ENCODE measurements at regions not wholly inside any gene's neighbourhood (a gene's known extent, or its start where the extent isn't known, plus 50 kb on each side); places are given as distances from the start of the nearest gene placed in this dataset.

DNA sequence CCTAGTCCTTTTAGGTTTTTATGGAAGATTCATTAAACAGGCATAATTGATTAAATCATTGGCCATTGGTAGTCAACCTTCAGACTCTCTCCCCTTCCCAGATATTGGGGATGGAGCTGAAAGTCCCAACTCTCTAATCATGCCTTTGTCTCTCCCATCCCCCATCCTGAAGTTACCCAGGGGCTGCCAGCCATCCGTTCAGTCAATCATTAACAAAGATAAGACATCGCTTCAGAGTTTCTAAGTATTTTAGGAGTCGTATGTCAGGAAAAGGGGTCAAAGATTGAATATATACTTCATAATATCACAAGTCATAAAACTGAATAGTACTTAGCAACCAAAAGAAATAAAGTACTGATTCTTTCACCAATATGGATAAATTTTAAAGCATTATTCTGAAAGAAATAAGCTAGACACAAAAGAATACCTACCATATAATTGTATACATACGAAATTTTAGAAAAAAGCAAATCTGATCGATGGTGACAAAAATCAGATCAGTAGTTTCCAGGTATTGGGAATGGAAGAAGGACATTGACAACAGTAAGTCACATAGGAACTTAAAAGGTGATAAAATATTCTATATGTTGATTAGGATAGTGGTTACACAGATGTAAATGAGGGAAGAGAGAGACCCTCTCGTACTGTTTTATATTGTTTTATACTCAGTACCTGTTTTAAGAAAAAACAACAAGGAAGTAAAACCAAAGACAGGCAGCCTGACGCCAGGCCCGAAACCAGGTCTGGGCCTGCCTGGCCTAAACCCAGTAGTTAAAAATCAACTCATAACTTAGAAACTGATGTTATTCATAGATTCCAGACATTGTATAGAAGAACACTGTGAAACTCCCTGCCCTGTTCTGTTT lies 414.4 kb downstream of the DAD1 start (continued):
- TF ChIP-seq AKAP8 (CRISPR knock-in tag; IDR thresholded peaks at IDR 0.05) (no peak), ZNF780A (CRISPR knock-in tag; IDR thresholded peaks at IDR 0.05) (no peak), SKI (IDR thresholded peaks at IDR 0.05; ENCODE audit: partially characterized antibody) (no peak), HNF4A (CRISPR knock-in tag; IDR thresholded peaks at IDR 0.05) (0 out of 2 replicates have a peak, but pooled peaks have one; percentile 33), SP1 (IDR thresholded peaks at IDR 0.05) (no peak), SP1 (CRISPR knock-in tag; IDR thresholded peaks at IDR 0.05) (no peak), ZNF569 (CRISPR knock-in tag; IDR thresholded peaks at IDR 0.05; ENCODE audit: borderline replicate concordance) (no peak), ZFP1 (CRISPR knock-in tag; IDR thresholded peaks at IDR 0.05) (no peak), FLYWCH1 (CRISPR knock-in tag; IDR thresholded peaks at IDR 0.05) (no peak), FOSL1 (CRISPR knock-in tag; IDR thresholded peaks at IDR 0.05; ENCODE audit: borderline replicate concordance) (no peak), NFE2 (CRISPR knock-in tag; IDR thresholded peaks at IDR 0.05) (no peak), MAFG (CRISPR knock-in tag; IDR thresholded peaks at IDR 0.05) (no peak), ERF (CRISPR knock-in tag; IDR thresholded peaks at IDR 0.05) (no peak), KMT2B (CRISPR knock-in tag; IDR thresholded peaks at IDR 0.05) (no peak), MXD4 (CRISPR knock-in tag; IDR thresholded peaks at IDR 0.05) (no peak), ZBTB21 (CRISPR knock-in tag; IDR thresholded peaks at IDR 0.05) (no peak), ZNF782 (CRISPR knock-in tag; IDR thresholded peaks at IDR 0.05; ENCODE audit: borderline replicate concordance) (no peak)
- TF ChIP-seq, protein P1, sequence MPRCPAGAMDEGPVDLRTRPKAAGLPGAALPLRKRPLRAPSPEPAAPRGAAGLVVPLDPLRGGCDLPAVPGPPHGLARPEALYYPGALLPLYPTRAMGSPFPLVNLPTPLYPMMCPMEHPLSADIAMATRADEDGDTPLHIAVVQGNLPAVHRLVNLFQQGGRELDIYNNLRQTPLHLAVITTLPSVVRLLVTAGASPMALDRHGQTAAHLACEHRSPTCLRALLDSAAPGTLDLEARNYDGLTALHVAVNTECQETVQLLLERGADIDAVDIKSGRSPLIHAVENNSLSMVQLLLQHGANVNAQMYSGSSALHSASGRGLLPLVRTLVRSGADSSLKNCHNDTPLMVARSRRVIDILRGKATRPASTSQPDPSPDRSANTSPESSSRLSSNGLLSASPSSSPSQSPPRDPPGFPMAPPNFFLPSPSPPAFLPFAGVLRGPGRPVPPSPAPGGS (CRISPR knock-in tag; IDR thresholded peaks at IDR 0.05), result no peak
- TF ChIP-seq, protein P2, sequence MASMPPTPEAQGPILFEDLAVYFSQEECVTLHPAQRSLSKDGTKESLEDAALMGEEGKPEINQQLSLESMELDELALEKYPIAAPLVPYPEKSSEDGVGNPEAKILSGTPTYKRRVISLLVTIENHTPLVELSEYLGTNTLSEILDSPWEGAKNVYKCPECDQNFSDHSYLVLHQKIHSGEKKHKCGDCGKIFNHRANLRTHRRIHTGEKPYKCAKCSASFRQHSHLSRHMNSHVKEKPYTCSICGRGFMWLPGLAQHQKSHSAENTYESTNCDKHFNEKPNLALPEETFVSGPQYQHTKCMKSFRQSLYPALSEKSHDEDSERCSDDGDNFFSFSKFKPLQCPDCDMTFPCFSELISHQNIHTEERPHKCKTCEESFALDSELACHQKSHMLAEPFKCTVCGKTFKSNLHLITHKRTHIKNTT (CRISPR knock-in tag; IDR thresholded peaks at IDR 0.05), result no peak
- TF ChIP-seq, protein P3, sequence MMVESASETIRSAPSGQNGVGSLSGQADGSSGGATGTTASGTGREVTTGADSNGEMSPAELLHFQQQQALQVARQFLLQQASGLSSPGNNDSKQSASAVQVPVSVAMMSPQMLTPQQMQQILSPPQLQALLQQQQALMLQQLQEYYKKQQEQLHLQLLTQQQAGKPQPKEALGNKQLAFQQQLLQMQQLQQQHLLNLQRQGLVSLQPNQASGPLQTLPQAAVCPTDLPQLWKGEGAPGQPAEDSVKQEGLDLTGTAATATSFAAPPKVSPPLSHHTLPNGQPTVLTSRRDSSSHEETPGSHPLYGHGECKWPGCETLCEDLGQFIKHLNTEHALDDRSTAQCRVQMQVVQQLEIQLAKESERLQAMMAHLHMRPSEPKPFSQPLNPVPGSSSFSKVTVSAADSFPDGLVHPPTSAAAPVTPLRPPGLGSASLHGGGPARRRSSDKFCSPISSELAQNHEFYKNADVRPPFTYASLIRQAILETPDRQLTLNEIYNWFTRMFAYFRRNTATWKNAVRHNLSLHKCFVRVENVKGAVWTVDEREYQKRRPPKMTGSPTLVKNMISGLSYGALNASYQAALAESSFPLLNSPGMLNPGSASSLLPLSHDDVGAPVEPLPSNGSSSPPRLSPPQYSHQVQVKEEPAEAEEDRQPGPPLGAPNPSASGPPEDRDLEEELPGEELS (CRISPR knock-in tag; IDR thresholded peaks at IDR 0.05), result no peak
- TF ChIP-seq, protein P4, sequence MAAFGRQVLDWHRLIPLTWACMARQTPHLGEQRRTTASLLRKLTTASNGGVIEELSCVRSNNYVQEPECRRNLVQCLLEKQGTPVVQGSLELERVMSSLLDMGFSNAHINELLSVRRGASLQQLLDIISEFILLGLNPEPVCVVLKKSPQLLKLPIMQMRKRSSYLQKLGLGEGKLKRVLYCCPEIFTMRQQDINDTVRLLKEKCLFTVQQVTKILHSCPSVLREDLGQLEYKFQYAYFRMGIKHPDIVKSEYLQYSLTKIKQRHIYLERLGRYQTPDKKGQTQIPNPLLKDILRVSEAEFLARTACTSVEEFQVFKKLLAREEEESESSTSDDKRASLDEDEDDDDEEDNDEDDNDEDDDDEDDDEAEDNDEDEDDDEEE (CRISPR knock-in tag; IDR thresholded peaks at IDR 0.05), result no peak
- TF ChIP-seq, protein P5, sequence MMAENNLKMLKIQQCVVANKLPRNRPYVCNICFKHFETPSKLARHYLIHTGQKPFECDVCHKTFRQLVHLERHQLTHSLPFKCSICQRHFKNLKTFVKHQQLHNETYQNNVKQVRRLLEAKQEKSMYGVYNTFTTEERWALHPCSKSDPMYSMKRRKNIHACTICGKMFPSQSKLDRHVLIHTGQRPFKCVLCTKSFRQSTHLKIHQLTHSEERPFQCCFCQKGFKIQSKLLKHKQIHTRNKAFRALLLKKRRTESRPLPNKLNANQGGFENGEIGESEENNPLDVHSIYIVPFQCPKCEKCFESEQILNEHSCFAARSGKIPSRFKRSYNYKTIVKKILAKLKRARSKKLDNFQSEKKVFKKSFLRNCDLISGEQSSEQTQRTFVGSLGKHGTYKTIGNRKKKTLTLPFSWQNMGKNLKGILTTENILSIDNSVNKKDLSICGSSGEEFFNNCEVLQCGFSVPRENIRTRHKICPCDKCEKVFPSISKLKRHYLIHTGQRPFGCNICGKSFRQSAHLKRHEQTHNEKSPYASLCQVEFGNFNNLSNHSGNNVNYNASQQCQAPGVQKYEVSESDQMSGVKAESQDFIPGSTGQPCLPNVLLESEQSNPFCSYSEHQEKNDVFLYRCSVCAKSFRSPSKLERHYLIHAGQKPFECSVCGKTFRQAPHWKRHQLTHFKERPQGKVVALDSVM (CRISPR knock-in tag; IDR thresholded peaks at IDR 0.05), result no peak
- TF ChIP-seq, protein P6, sequence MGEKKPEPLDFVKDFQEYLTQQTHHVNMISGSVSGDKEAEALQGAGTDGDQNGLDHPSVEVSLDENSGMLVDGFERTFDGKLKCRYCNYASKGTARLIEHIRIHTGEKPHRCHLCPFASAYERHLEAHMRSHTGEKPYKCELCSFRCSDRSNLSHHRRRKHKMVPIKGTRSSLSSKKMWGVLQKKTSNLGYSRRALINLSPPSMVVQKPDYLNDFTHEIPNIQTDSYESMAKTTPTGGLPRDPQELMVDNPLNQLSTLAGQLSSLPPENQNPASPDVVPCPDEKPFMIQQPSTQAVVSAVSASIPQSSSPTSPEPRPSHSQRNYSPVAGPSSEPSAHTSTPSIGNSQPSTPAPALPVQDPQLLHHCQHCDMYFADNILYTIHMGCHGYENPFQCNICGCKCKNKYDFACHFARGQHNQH (CRISPR knock-in tag; IDR thresholded peaks at IDR 0.05), result no peak

All from HepG2 (cell line).